ENCODE measurements at regions not wholly inside any gene's neighbourhood (a gene's known extent, or its start where the extent isn't known, plus 50 kb on each side); places are given as distances from the start of the nearest gene placed in this dataset.
A peak's percentile ranks its signal among the peaks of the same experiment; 100 is the strongest.

DNA sequence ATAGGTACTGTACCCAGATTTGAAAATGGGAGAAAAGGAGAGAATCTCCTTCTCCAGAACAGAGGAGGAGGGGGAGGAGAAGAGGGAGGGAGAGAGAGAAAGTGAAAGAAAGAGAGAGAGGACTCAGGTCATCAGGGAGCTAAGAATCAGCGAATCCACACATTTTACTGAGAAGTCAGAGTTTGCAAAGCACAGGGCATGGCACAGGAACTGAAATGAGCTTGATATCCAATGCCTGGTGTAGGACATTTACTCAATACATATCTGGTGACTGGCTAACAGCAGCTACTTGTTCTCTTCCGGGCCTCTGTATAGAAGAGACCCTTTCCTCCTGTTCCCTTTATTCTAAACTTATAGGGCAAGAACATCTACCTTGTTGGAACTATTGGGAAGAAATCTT, 375.1 kb downstream of the KLF5 start:
- Histone ChIP-seq H2BK20ac (ENCODE audit: low read depth, low read length) (no peak overlapping the region), H3K27ac (ENCODE audit: insufficient read depth, low read length) (no peak overlapping the region), H2BK120ac (ENCODE audit: low read depth, low read length) (no peak overlapping the region), H2AK5ac (ENCODE audit: low read depth, low read length) (no peak overlapping the region), H2BK15ac (ENCODE audit: low read depth, low read length) (no peak overlapping the region), H4K5ac (ENCODE audit: low read depth, low read length) (no peak overlapping the region), H3K27me3 (ENCODE audit: control insufficient read depth, insufficient read depth, low read length) (no peaks in the 10 kb centered on the region; the same call in 1 of the 2 replicates), H3K4me2 (ENCODE audit: low read depth, low read length) (peak overlapping the region; percentile 59; the same call in 1 of the 2 replicates), H4K8ac (ENCODE audit: low read depth in 2 of 2, low read length in 2 of 2) (no peak overlapping the region), H3K9ac (ENCODE audit: low read depth, low read length) (no peak overlapping the region), H3K79me1 (ENCODE audit: low read depth in 1 of 2, low read length in 2 of 2) (no peaks in the 10 kb centered on the region), H2AFZ (replicated peaks; ENCODE audit: low read length, poor library complexity) (no peak overlapping the region), H3K9me1 (ENCODE audit: insufficient read depth, low read length) (no peaks in the 10 kb centered on the region), H3K4me3 (ENCODE audit: insufficient read depth, low read depth, low read length) (no peak overlapping the region), H3K18ac (ENCODE audit: low read depth, low read length) (no peak overlapping the region), H4K91ac (ENCODE audit: insufficient read depth, low read depth, low read length) (no peak overlapping the region), H3K14ac (replicated peaks; ENCODE audit: low read depth, low read length) (no peak overlapping the region), H3K23ac (ENCODE audit: low read depth, low read length) (no peak overlapping the region), H2AK9ac (replicated peaks; ENCODE audit: low read depth, low read length, poor library complexity) (no peak overlapping the region), H4K20me1 (ENCODE audit: insufficient read depth, low read length) (no peaks in the 10 kb centered on the region), H3K36me3 (ENCODE audit: control insufficient read depth, insufficient read depth, low read length) (no peaks in the 10 kb centered on the region), H2BK5ac (ENCODE audit: low read depth, low read length, poor library complexity, severe bottlenecking) (no peak overlapping the region), H3K56ac (ENCODE audit: extremely low read depth, insufficient read depth, low read length) (no peak overlapping the region), H3K9me3 (ENCODE audit: control insufficient read depth, insufficient read depth, low read length) (peaks cover 6% of the 10 kb centered on the region), H3K4me1 (ENCODE audit: control insufficient read depth, insufficient read depth, low read length) (no peaks in the 10 kb centered on the region), H3K4ac (ENCODE audit: low read depth, low read length) (no peak overlapping the region)
- WGBS, 2 experiments (ENCODE audit: extremely low coverage in 2 of 2, insufficient read length in 1 of 2): 20% methylated on average over 1 of the region's 2 CpGs; no CpG with 5 or more reads in 1 of the 2 experiments
- DNase-seq (no peak), ATAC-seq (ENCODE audit: low read depth) (no peak; the same call in 1 of the 2 replicates)
- CTCF ChIA-PET: no interaction called here
- TF ChIP-seq RAD21 (IDR thresholded peaks at IDR 0.05; ENCODE audit: low read length) (no peak), SMC3 (IDR thresholded peaks at IDR 0.05; ENCODE audit: low read depth, low read length) (no peak), MAZ (IDR thresholded peaks at IDR 0.05; ENCODE audit: borderline replicate concordance, low read depth, low read length) (no peak), POLR2A (IDR thresholded peaks at IDR 0.05; ENCODE audit: low read depth, low read length) (no peak), CHD1 (IDR thresholded peaks at IDR 0.05; ENCODE audit: low read depth, low read length) (no peak), RCOR1 (IDR thresholded peaks at IDR 0.05; ENCODE audit: insufficient replicate concordance, low read length) (no peak), NFE2L2 (IDR thresholded peaks at IDR 0.05; ENCODE audit: low read depth, low read length) (no peak), BHLHE40 (IDR thresholded peaks at IDR 0.05; ENCODE audit: low read depth, low read length) (no peak), CEBPB (IDR thresholded peaks at IDR 0.05; ENCODE audit: low read depth, low read length) (no peak), USF2 (IDR thresholded peaks at IDR 0.05; ENCODE audit: low read depth, low read length) (no peak), MAFK (IDR thresholded peaks at IDR 0.05; ENCODE audit: low read depth, low read length) (no peak)
- TF ChIP-seq, protein P1, sequence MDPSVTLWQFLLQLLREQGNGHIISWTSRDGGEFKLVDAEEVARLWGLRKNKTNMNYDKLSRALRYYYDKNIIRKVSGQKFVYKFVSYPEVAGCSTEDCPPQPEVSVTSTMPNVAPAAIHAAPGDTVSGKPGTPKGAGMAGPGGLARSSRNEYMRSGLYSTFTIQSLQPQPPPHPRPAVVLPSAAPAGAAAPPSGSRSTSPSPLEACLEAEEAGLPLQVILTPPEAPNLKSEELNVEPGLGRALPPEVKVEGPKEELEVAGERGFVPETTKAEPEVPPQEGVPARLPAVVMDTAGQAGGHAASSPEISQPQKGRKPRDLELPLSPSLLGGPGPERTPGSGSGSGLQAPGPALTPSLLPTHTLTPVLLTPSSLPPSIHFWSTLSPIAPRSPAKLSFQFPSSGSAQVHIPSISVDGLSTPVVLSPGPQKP (IDR thresholded peaks at IDR 0.05; ENCODE audit: borderline replicate concordance, low read depth, low read length): no peak
- TF ChIP-seq, protein P2, sequence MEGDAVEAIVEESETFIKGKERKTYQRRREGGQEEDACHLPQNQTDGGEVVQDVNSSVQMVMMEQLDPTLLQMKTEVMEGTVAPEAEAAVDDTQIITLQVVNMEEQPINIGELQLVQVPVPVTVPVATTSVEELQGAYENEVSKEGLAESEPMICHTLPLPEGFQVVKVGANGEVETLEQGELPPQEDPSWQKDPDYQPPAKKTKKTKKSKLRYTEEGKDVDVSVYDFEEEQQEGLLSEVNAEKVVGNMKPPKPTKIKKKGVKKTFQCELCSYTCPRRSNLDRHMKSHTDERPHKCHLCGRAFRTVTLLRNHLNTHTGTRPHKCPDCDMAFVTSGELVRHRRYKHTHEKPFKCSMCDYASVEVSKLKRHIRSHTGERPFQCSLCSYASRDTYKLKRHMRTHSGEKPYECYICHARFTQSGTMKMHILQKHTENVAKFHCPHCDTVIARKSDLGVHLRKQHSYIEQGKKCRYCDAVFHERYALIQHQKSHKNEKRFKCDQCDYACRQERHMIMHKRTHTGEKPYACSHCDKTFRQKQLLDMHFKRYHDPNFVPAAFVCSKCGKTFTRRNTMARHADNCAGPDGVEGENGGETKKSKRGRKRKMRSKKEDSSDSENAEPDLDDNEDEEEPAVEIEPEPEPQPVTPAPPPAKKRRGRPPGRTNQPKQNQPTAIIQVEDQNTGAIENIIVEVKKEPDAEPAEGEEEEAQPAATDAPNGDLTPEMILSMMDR (conservative IDR thresholded peaks at IDR 0.05; ENCODE audit: low read depth, low read length): no peak
- dilution Hi-C loops (cut with HindIII; ENCODE audit: low sequenced_read_pairs, unreplicated experiment) (no loop called here), in situ Hi-C loops (cut with MboI; ENCODE audit: low sequenced_read_pairs) (no loop called here), intact Hi-C loops (cut with micrococcal nuclease) (no loop called here)
- POLR2A ChIA-PET (ENCODE audit: unreplicated experiment): no interaction called here
- BruUV-seq (replicated peaks): no TSS peak
